ENCODE measurements at regions not wholly inside any gene's neighbourhood (a gene's known extent, or its start where the extent isn't known, plus 50 kb on each side); places are given as distances from the start of the nearest gene placed in this dataset.

GRCh38 chr14:101476916-101477553 lies 84.3 kb upstream of the DIO3 start:
- intact Hi-C loops (cut with micrococcal nuclease), result no loop called here
- FAIRE-seq, result no peak
- H4K20me1 ChIP-seq (replicated peaks; ENCODE audit: control insufficient read depth, extremely low read depth, insufficient read depth, low read length), result no peaks in the 10 kb centered on the region
- H3K36me3 ChIP-seq (ENCODE audit: control insufficient read depth in 2 of 2, extremely low read depth in 1 of 2, insufficient read depth in 2 of 2, low read length in 2 of 2), result no peaks in the 10 kb centered on the region
- no peaks in the 10 kb centered on the region for H3K9me1 ChIP-seq (replicated peaks; ENCODE audit: control insufficient read depth, extremely low read depth, insufficient read depth, low read length)
- BruUV-seq (replicated peaks), result no TSS peak
- TF ChIP-seq GATA2 (IDR thresholded peaks at IDR 0.05; ENCODE audit: insufficient read depth, insufficient read length, low read depth, low read length) (no peak), POLR2A (IDR thresholded peaks at IDR 0.05; ENCODE audit: low read depth, low read length) (no peak), MYC (IDR thresholded peaks at IDR 0.05; ENCODE audit: low read depth, low read length) (no peak), FOS (IDR thresholded peaks at IDR 0.05; ENCODE audit: borderline replicate concordance, insufficient read depth, low read length) (no peak), EZH2 (IDR thresholded peaks at IDR 0.05; ENCODE audit: borderline replicate concordance, low read depth, low read length, severe bottlenecking) (no peak), JUN (IDR thresholded peaks at IDR 0.05; ENCODE audit: borderline replicate concordance, insufficient read depth, insufficient read length, low read depth) (no peak), POLR2AphosphoS5 (IDR thresholded peaks at IDR 0.05; ENCODE audit: insufficient read depth, low read depth, low read length) (no peak)
- TF ChIP-seq, protein P1, sequence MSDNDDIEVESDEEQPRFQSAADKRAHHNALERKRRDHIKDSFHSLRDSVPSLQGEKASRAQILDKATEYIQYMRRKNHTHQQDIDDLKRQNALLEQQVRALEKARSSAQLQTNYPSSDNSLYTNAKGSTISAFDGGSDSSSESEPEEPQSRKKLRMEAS (IDR thresholded peaks at IDR 0.05; ENCODE audit: insufficient read depth, insufficient read length), result no peak
- TF ChIP-seq, protein P2, sequence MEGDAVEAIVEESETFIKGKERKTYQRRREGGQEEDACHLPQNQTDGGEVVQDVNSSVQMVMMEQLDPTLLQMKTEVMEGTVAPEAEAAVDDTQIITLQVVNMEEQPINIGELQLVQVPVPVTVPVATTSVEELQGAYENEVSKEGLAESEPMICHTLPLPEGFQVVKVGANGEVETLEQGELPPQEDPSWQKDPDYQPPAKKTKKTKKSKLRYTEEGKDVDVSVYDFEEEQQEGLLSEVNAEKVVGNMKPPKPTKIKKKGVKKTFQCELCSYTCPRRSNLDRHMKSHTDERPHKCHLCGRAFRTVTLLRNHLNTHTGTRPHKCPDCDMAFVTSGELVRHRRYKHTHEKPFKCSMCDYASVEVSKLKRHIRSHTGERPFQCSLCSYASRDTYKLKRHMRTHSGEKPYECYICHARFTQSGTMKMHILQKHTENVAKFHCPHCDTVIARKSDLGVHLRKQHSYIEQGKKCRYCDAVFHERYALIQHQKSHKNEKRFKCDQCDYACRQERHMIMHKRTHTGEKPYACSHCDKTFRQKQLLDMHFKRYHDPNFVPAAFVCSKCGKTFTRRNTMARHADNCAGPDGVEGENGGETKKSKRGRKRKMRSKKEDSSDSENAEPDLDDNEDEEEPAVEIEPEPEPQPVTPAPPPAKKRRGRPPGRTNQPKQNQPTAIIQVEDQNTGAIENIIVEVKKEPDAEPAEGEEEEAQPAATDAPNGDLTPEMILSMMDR (IDR thresholded peaks at IDR 0.05; ENCODE audit: extremely low read depth in 1 of 2, insufficient read depth in 1 of 2, low read depth in 1 of 2, low read length in 2 of 2), result no peak
- dilution Hi-C loops (cut with MboI; ENCODE audit: extremely low pct_ligation_motif_present, low sequenced_read_pairs), result no loop called here
- no peaks in the 10 kb centered on the region for H3K4me1 ChIP-seq (ENCODE audit: control insufficient read depth, extremely low read depth, insufficient read depth, low read length)
- no peak overlapping the region for H3K27ac ChIP-seq (ENCODE audit: insufficient read depth, low read depth, low read length)
- H2AFZ ChIP-seq (ENCODE audit: low read depth, low read length), result no peak overlapping the region
- ChIA-PET CTCF (no interaction called here), POLR2A (no interaction called here)
- H3K9me3 ChIP-seq (replicated peaks; ENCODE audit: control insufficient read depth, insufficient read depth, low read length), result no peaks in the 10 kb centered on the region
- no peak for DNase-seq (ENCODE audit: low read depth, low spot score)
- no peak overlapping the region for H3K4me3 ChIP-seq (replicated peaks in 1 of 3; ENCODE audit: insufficient read depth in 1 of 3, low read depth in 1 of 3, low read length in 3 of 3)
- H3K9ac ChIP-seq (replicated peaks; ENCODE audit: extremely low read depth, insufficient read depth, low read length), result no peak overlapping the region
- H3K4me2 ChIP-seq (ENCODE audit: insufficient read depth, low read length), result no peak overlapping the region
- H3K79me2 ChIP-seq (ENCODE audit: control insufficient read depth, insufficient read depth, low read length), result no peaks in the 10 kb centered on the region
- H3K27me3 ChIP-seq (ENCODE audit: control insufficient read depth in 2 of 2, insufficient read depth in 2 of 2, low read length in 2 of 2), result no peaks in the 10 kb centered on the region

Measured in endothelial cell of umbilical vein (primary cell).